Colonic mucosa (tissue), 4 donors: ENCODE measurements at regions not wholly inside any gene's neighbourhood (a gene's known extent, or its start where the extent isn't known, plus 50 kb on each side); places are given as distances from the start of the nearest gene placed in this dataset.
"Not testable (repeated sequence)": the region's sequence is repeated elsewhere in the genome, so short reads cannot be mapped to it uniquely, and the experiment has no call there.

ENCODE experiments used
- DNase-seq: peaks from one replicate; pipeline ENCODE4 v3.0.0-alpha.2; 2020
- H3K27ac ChIP-seq: fragments of 200-600 bp; one replicate; pipeline ENCODE4 v1.8.0; 2021
- H3K27me3 ChIP-seq: fragments of 200-600 bp; one replicate; pipeline ENCODE4 v1.8.0; 2021
- H3K36me3 ChIP-seq: fragments of 200-600 bp; one replicate; pipeline ENCODE4 v1.8.0; 2021
- H3K4me1 ChIP-seq: fragments of 200-600 bp; one replicate; pipeline ENCODE4 v1.8.0; 2021; ENCODE audit warnings: mild to moderate bottlenecking
- H3K4me3 ChIP-seq: fragments of 200-600 bp; one replicate; pipeline ENCODE4 v1.8.0; 2021
- H3K9ac ChIP-seq, 2 donors: one replicate each; pipeline ENCODE4 v1.7.0; 2013; ENCODE audit warnings: control low read depth in 2 of 2, low read depth in 2 of 2, low read length in 2 of 2
- H3K9me3 ChIP-seq: fragments of 200-600 bp; one replicate; pipeline ENCODE4 v1.8.0; 2021
- intact Hi-C: fragments of 100-400 bp; cut with DNase I; formaldehyde crosslinking; loops from one replicate; pipeline ENCODE4 v1.14.1; 2022
- TF ChIP-seq, protein P1 (sequence below): fragments of 200-600 bp; IDR thresholded peaks from one replicate; pipeline ENCODE4 v1.8.0; 2022; ENCODE audit warnings: antibody characterized with exemption, mild to moderate bottlenecking
- donor health status: healthy.
- donor health status: DM: no; HTN: no; CAD: no.
- donor health status: DM: no; HTN: no; CAD: no.

DNA sequence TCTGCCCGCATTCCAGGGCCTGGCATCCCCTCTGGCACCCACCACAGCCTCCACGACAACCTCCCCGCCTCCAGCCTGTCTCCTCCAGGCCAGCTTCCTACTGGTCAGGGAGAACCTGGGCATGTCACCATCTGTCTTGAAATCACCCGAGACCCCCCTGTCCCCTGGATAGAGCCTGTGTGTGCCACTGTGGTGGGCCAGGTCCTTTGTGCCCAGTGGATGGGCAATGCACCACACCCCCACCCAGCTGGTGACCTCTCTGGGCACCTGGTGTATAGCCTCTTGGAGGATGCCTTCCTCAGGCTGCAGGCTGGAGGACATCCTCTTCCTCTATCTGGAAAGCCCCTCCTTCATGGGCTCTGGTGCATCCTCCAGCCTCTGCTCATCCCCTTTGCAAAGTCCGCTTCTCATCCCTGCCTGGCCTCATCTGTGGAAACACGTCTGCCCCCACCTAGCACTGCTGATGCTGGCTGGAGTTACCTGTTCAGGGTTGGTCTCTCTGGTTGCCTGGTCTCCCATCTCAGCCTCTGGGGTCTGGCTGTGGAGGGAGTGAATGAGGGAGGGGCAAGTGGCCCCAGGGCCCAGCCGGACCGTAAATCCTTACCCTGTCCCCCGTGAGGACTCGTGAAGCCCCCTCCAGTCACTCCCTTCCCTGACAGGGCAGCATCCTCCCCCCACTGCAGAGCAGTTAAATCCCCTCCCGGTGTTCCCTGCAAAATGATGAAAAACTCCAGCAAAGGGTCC, 589.6 kb downstream of the TBC1D22A start:
- Histone ChIP-seq H3K27me3 (no peaks in the 10 kb centered on the region), H3K4me1 (no peaks in the 10 kb centered on the region), H3K4me3 (no peak overlapping the region), H3K9me3 (no peaks in the 10 kb centered on the region), H3K27ac (no peak overlapping the region), H3K9ac (no peak overlapping the region), H3K36me3 (no peaks in the 10 kb centered on the region)
- DNase-seq = no peak
- intact Hi-C loops = no loop called here
- TF ChIP-seq, protein P1, sequence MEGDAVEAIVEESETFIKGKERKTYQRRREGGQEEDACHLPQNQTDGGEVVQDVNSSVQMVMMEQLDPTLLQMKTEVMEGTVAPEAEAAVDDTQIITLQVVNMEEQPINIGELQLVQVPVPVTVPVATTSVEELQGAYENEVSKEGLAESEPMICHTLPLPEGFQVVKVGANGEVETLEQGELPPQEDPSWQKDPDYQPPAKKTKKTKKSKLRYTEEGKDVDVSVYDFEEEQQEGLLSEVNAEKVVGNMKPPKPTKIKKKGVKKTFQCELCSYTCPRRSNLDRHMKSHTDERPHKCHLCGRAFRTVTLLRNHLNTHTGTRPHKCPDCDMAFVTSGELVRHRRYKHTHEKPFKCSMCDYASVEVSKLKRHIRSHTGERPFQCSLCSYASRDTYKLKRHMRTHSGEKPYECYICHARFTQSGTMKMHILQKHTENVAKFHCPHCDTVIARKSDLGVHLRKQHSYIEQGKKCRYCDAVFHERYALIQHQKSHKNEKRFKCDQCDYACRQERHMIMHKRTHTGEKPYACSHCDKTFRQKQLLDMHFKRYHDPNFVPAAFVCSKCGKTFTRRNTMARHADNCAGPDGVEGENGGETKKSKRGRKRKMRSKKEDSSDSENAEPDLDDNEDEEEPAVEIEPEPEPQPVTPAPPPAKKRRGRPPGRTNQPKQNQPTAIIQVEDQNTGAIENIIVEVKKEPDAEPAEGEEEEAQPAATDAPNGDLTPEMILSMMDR = no peak

DNA sequence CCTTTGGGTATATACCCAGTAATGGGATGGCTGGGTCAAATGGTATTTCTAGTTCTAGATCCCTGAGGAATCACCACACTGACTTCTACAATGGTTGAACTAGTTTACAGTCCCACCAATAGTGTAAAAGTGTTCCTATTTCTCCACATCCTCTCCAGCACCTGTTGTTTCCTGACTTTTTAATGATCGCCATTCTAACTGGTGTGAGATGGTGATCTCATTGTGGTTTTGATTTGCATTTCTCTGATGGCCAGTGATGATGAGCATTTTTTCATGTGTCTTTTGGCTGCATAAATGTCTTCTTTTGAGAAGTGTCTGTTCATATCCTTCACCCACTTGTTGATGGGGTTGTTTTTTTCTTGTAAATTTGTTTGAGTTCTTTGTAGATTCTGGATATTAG, 583.8 kb downstream of the TBC1D22A start:
- H3K36me3 ChIP-seq, H3K9me3 ChIP-seq, H3K27ac ChIP-seq, H3K27me3 ChIP-seq, intact Hi-C loops, H3K4me1 ChIP-seq, H3K4me3 ChIP-seq, DNase-seq, H3K9ac ChIP-seq: not testable (repeated sequence)

DNA sequence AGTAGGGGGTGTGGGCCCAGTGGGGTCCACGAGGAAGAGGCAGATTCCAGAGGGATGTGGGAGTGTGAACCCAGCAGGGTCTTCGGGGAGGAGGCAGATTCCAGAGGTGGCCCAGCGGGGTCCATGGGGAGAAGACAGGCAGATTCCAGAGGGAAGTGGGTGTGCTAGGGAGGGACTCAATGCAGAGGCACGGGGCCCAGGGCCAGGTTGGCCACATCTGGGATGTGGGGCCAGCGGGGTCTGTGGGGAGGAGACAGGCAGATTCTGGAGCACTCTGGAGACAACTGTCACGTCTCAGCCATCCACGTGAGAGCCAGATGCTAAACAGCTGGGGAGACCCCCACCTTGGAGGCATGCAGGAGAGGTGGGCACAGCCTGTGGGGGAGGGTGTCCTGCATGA, 582.6 kb downstream of the TBC1D22A start:
- Histone ChIP-seq H3K4me3 (no peak overlapping the region), H3K9me3 (no peaks in the 10 kb centered on the region), H3K27me3 (no peaks in the 10 kb centered on the region), H3K36me3 (no peaks in the 10 kb centered on the region), H3K4me1 (no peaks in the 10 kb centered on the region), H3K9ac (no peak overlapping the region), H3K27ac (no peak overlapping the region)
- TF ChIP-seq, protein P1 = no peak
- intact Hi-C loops = no loop called here
- no peak for DNase-seq

DNA sequence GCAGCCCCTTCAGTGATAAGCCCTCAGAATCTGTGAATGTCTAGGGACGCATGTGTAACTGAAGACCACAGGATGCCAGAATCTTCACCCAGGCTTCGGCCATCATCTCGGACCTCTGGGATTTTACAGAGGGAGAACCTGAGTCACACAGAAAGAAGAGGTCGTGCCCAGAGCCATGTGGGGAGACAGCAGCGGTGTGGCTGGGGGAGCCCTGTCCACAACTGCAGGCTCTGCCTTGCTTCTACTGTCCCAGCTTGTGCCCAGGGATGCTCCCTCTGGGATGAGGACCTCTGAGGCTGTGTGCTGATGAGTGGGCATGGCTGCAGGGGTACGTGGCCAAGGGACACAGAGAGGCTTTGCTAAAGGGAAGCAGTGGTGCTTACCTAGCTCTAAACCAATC, 582.0 kb downstream of the TBC1D22A start:
- DNase-seq = no peak
- no peak overlapping the region for H3K9ac ChIP-seq
- no peaks in the 10 kb centered on the region for H3K9me3 ChIP-seq
- TF ChIP-seq, protein P1 = no peak
- no peaks in the 10 kb centered on the region for H3K4me1 ChIP-seq
- H3K27ac ChIP-seq = no peak overlapping the region
- intact Hi-C loops = no loop called here
- no peak overlapping the region for H3K4me3 ChIP-seq
- H3K27me3 ChIP-seq = no peaks in the 10 kb centered on the region
- H3K36me3 ChIP-seq = no peaks in the 10 kb centered on the region

DNA sequence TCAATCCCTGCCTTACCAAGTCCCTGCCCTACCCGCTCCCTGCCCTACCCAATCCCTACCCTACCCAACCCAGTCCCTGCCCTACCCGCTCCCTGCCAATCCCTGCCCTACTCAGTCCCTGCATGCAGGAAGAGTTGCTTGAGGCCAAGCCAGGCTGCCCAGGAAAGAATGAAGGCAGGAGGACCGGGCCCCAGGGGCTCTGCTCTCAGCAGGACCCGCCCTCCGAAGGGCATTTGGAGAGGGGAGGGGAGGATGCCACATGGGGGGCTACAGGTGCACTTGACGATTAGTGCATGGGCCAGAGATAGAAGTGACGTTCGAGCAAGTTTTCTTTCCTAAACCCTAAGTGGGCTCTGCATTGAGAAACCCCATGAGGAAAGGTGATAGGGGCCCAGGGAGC, 581.2 kb downstream of the TBC1D22A start:
- no peak for DNase-seq
- H3K27ac ChIP-seq = no peak overlapping the region
- no peak overlapping the region for H3K9ac ChIP-seq
- H3K4me1 ChIP-seq = no peaks in the 10 kb centered on the region
- no peaks in the 10 kb centered on the region for H3K27me3 ChIP-seq
- H3K9me3 ChIP-seq = no peaks in the 10 kb centered on the region
- TF ChIP-seq, protein P1 = no peak
- H3K4me3 ChIP-seq = no peak overlapping the region
- no peaks in the 10 kb centered on the region for H3K36me3 ChIP-seq
- intact Hi-C loops = no loop called here

DNA sequence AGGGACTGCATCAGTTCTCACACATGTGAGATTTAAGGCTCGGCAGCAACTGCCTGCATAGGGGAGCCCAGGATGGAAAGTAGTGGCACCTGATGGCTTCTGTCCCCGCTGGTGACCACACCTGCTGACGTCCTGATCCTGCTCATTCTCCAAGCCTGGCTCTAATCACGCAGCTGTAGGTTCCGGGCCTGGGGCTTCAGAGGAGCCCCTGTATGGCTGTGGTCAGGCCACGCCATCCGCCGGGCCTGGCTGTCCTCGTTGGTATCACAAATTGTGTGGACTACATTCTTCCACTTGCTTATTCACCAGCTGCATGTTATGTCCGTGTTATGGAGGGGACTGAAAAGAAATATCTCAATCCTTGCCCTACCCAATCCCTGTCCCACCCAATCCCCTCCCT, 580.0 kb downstream of the TBC1D22A start:
- DNase-seq = no peak
- intact Hi-C loops = no loop called here
- H3K4me1 ChIP-seq = no peaks in the 10 kb centered on the region

More for the DNA sequence above, 580.0 kb downstream of the TBC1D22A start:
- Histone ChIP-seq H3K27me3 (no peaks in the 10 kb centered on the region), H3K9me3 (no peaks in the 10 kb centered on the region), H3K36me3 (no peaks in the 10 kb centered on the region), H3K9ac (no peak overlapping the region), H3K27ac (no peak overlapping the region), H3K4me3 (no peak overlapping the region)
- TF ChIP-seq, protein P1 = no peak
